WTC11 (cell line): ENCODE measurements at regions not wholly inside any gene's neighbourhood (a gene's known extent, or its start where the extent isn't known, plus 50 kb on each side); places are given as distances from the start of the nearest gene placed in this dataset.

Source experiments
- CREB1 ChIP-seq: sonication (generic); formaldehyde crosslinking; IDR thresholded peaks from 2 replicates; pipeline ENCODE4 v1.8.0; 2023; ENCODE audit warnings: mild to moderate bottlenecking, missing genetic modification reagents
- CREM ChIP-seq: sonication (generic); formaldehyde crosslinking; IDR thresholded peaks from 2 replicates; pipeline ENCODE4 v1.8.1; 2022; ENCODE audit warnings: mild to moderate bottlenecking, missing genetic modification reagents, moderate library complexity
- CTCF ChIP-seq: fragments of 200-600 bp; IDR thresholded peaks from 2 replicates; pipeline ENCODE4 v1.8.0; 2022; ENCODE audit warnings: antibody characterized with exemption
- JUN ChIP-seq: sonication (generic); formaldehyde crosslinking; IDR thresholded peaks from 2 replicates; pipeline ENCODE4 v1.8.0; 2023; ENCODE audit warnings: mild to moderate bottlenecking, missing genetic modification reagents

GRCh38 chr10:30744106-30744505, 114.6 kb upstream of the LYZL2 start:
- TF ChIP-seq JUN (CRISPR knock-in tag) (no peak), CTCF (no peak), CREM (CRISPR knock-in tag) (no peak), CREB1 (CRISPR knock-in tag) (no peak)
